Thoracic aorta (tissue), 2 donors: ENCODE measurements at regions not wholly inside any gene's neighbourhood (a gene's known extent, or its start where the extent isn't known, plus 50 kb on each side); places are given as distances from the start of the nearest gene placed in this dataset.

Experiments used
- ATAC-seq: fragments of 150-250 bp; one replicate; pipeline ENCODE4 v1.8.0; 2017; ENCODE audit warnings: low read depth; ENCODE audit not compliant: insufficient number of reproducible peaks, low FRiP score
- DNase-seq: peaks from one replicate; pipeline ENCODE4 v3.0.0-alpha.2; 2020; ENCODE audit warnings: low spot score
- H3K27ac ChIP-seq, 2 donors: fragments of 200-600 bp; sonication (generic); 1 replicate in 1 of 2; 2 replicates in 1 of 2; pipeline ENCODE4 v1.5.1; 2016; ENCODE audit warnings: mild to moderate bottlenecking in 2 of 2, moderate library complexity in 2 of 2
- H3K27me3 ChIP-seq: fragments of 200-600 bp; sonication (generic); replicated peaks from 2 replicates; pipeline ENCODE4 v1.6.0; 2016; ENCODE audit warnings: mild to moderate bottlenecking; ENCODE audit not compliant: insufficient read depth
- H3K36me3 ChIP-seq: fragments of 200-600 bp; sonication (generic); one replicate; pipeline ENCODE4 v1.5.1; 2016
- H3K4me1 ChIP-seq, 2 donors: fragments of 200-600 bp; sonication (generic); 1 replicate in 1 of 2; 2 replicates in 1 of 2; pipeline versions ENCODE4 v1.5.1 to v1.6.0; 2016; ENCODE audit warnings: low read depth in 2 of 2, mild to moderate bottlenecking in 1 of 2; ENCODE audit not compliant: control insufficient read depth in 1 of 2
- H3K4me3 ChIP-seq: fragments of 200-600 bp; sonication (generic); 2 replicates; pipeline ENCODE4 v1.5.1; 2016; ENCODE audit warnings: mild to moderate bottlenecking
- H3K9me3 ChIP-seq: fragments of 200-600 bp; sonication (generic); 2 replicates; pipeline ENCODE4 v1.5.1; 2016
- TF ChIP-seq, protein P1 (sequence below): fragments of 200-600 bp; sonication (generic); IDR thresholded peaks from one replicate; pipeline ENCODE4 v1.5.1; 2019; ENCODE audit warnings: antibody characterized with exemption

DNA sequence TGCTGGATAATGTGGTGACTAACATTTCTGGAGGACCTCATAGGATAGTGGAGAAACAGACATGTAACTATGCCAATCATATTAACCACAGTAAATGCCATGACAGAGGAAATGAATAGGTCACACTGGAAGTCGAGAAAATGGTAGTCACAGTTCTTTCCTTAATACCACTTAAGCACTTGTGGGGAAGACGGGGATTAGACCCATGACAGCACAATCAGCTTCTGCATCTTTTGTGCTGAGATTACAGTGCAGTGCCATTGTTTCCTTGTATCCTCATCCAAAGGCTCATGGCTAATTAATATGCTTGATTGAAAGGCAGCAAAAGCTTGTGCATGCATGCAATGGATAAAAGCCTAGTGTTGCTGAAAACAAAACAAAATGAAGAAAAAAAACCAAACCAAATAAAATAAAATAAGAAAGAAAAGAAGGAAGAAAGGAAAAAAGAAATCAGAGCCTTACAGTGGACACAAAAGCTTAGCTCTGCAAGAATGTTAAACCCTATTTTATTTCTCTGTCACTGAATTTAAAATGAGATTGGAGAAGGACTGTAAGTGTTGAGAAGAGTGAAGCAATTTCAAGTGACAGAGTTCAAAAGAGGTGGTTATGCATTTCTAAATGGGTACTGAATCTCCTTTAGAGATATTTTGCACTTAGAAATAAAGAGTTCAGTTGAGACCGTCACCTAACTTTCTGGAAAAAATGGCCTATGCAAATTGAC, 1011.9 kb downstream of the CDH8 start:
- no peaks in the 10 kb centered on the region for H3K27me3 ChIP-seq
- DNase-seq (no peak), ATAC-seq (no peak)
- H3K27ac ChIP-seq = no peak overlapping the region
- H3K4me3 ChIP-seq = no peak overlapping the region
- no peaks in the 10 kb centered on the region for H3K9me3 ChIP-seq
- H3K4me1 ChIP-seq = no peaks in the 10 kb centered on the region
- TF ChIP-seq, protein P1, sequence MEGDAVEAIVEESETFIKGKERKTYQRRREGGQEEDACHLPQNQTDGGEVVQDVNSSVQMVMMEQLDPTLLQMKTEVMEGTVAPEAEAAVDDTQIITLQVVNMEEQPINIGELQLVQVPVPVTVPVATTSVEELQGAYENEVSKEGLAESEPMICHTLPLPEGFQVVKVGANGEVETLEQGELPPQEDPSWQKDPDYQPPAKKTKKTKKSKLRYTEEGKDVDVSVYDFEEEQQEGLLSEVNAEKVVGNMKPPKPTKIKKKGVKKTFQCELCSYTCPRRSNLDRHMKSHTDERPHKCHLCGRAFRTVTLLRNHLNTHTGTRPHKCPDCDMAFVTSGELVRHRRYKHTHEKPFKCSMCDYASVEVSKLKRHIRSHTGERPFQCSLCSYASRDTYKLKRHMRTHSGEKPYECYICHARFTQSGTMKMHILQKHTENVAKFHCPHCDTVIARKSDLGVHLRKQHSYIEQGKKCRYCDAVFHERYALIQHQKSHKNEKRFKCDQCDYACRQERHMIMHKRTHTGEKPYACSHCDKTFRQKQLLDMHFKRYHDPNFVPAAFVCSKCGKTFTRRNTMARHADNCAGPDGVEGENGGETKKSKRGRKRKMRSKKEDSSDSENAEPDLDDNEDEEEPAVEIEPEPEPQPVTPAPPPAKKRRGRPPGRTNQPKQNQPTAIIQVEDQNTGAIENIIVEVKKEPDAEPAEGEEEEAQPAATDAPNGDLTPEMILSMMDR = no peak
- no peaks in the 10 kb centered on the region for H3K36me3 ChIP-seq

DNA sequence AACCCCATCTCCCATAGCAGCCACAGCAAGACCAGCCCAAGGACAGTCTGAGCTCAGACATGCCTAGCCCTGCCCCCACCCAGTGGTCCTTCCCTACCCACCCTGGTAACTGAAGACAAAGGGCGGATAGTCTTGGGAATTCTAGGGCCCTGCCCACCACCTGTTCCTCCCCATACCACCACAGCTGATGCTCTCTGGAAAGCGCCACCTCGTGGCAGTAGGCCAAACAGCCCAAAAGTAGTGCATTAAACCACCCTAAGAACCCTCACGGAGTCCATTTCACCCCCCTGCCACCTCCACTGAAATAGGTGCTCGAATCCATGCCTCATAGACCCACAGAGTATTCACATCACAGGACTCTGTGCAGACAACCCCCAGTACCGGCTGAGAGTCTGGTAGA, 1021.4 kb downstream of the CDH8 start:
- DNase-seq (no peak), ATAC-seq (no peak)
- no peak overlapping the region for H3K27ac ChIP-seq
- no peaks in the 10 kb centered on the region for H3K9me3 ChIP-seq
- H3K36me3 ChIP-seq = no peaks in the 10 kb centered on the region
- H3K4me1 ChIP-seq = no peaks in the 10 kb centered on the region
- no peak overlapping the region for H3K4me3 ChIP-seq
- TF ChIP-seq, protein P1 = no peak
- H3K27me3 ChIP-seq = no peaks in the 10 kb centered on the region

DNA sequence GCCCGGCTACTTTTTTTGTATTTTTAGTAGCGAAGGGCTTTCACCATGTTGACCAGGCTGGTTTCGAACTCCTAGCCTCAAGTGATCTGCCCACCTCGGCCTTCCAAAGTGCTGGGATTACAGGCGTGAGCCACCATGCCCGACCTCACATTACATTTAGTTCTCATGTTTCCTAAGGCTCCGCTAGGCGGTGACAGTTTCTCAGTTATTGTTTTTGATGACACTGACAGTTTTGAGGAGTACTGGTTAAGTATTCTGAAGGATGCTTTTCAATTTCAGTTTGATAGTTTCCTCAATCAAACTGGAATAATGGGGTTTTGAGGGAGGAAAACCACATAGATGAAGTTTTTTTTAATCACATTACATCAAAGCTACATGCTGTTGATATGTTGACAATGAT, 1028.5 kb downstream of the CDH8 start:
- Histone ChIP-seq H3K4me3 (no peak overlapping the region), H3K4me1 (peaks cover 0 to 11% of the 10 kb centered on the region in 2 donors), H3K27me3 (no peaks in the 10 kb centered on the region), H3K9me3 (no peaks in the 10 kb centered on the region), H3K27ac (no peak overlapping the region), H3K36me3 (no peaks in the 10 kb centered on the region)
- TF ChIP-seq, protein P1 = no peak
- ATAC-seq (no peak), DNase-seq (no peak)

DNA sequence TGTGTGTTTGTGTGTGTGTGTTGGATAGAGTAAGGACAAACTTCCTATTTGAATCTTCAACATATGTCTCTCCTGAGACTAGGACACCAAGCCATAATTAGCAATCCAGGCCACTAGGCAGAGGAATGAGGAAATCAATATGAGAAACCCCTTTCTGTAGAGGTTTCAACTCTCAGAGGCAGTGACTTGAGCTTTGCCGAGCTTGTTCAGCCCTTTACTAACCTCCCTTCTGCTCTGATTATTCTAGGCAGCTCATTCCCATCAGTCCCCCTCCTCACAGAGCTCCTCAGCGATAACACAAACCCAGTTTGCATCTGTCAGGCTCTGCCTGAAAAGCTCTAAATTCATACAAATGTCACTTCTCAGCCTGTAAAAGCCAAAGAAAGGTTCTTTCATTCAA, 1030.3 kb downstream of the CDH8 start:
- DNase-seq (no peak), ATAC-seq (no peak)
- Histone ChIP-seq H3K9me3 (no peaks in the 10 kb centered on the region), H3K4me3 (no peak overlapping the region), H3K4me1 (peaks cover 0 to 11% of the 10 kb centered on the region in 2 donors), H3K36me3 (no peaks in the 10 kb centered on the region), H3K27ac (no peak overlapping the region), H3K27me3 (no peaks in the 10 kb centered on the region)
- TF ChIP-seq, protein P1 = no peak

DNA sequence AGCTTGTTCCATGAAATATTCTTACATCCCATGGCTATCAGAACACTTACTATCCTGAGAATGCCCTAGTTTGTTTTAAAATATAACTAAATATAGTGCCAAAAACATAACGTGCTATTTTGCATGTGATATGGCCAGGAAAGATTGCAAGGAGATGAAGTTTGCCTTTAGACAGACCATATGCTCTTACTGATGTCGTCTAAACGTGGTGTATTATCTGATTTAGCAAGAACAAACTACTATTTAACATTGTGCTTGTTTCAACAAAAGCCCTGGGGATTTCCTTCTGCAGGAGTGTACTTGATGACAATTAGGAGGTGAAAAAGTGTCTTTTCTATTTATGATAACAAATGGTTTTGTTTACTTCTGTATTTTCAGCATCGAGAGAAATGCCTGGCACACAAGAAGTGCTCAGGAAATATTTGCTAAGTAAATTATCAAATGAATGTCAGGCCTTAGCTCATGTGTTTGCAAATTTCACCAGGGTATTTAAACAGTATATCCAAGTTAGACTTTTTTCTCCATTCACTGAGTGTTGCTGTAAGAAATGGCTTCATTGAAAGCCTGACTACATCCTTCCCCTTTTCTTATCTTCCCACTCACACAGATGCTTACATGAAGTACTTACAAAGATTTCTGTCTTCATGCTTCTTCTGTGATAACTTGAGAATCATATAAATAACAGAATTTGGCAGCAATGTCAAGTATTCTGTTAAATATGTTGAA, 1033.6 kb downstream of the CDH8 start:
- peaks cover 0 to 10% of the 10 kb centered on the region in 2 donors for H3K4me1 ChIP-seq
- no peak for DNase-seq
- no peak overlapping the region for H3K27ac ChIP-seq
- TF ChIP-seq, protein P1 = no peak
- H3K9me3 ChIP-seq = no peaks in the 10 kb centered on the region
- ATAC-seq = no peak
- no peaks in the 10 kb centered on the region for H3K27me3 ChIP-seq
- H3K36me3 ChIP-seq = no peaks in the 10 kb centered on the region
- H3K4me3 ChIP-seq = no peak overlapping the region
